HG03025 (cell line): ENCODE measurements at regions not wholly inside any gene's neighbourhood (a gene's known extent, or its start where the extent isn't known, plus 50 kb on each side); places are given as distances from the start of the nearest gene placed in this dataset.

Experiments
- ATAC-seq: cut with Tn5 transposase; IDR thresholded peaks from one replicate; pipeline ENCODE4 v1.9.1; 2021; ENCODE audit warnings: mild to moderate bottlenecking, moderate library complexity; ENCODE audit not compliant: unreplicated experiment, low FRiP score

- ATAC-seq: no peak
Measured at GRCh38 chr10:57815949-57816348, 451.7 kb downstream of the IPMK start.

DNA sequence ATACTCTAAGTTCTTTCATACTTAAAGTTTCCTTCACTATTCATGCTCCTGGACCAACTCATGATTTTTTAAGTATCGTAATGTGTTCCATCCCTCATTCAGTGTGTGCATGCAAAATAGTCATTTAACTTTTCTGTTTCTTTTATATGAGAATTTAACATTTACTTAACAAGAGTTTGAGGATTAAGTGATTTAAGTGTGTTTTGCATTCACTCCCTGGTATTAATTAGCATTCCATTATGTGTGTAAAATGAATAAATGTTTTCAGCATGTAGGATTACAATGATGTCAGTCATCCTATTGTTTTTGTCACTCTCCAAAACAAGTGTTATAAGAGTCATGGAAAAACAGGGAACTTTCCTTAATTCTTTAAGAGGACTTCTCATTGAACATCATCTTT, 457.7 kb downstream of the IPMK start:
- ATAC-seq: no peak

GRCh38 chr10:57807906-57808305, 459.8 kb downstream of the IPMK start:
- ATAC-seq: no peak

DNA sequence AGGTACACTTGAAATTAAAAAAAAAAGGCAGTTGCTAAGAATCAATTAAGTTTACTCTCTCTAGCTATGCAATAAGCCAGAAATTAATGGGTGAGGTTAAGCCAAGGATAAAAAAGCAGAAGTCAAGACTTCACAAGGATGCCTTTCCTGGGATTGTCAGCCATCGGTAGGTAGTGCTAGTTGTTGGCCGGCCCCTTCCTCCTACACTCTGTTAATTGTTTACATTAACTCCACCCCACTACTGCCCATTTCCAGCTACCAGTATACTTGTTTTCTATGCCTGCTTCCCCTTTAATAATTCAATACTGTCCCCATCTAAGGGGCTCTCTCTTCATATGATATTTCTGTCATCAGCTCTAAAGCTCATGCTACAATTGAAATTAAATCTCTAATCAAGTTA, 461.0 kb downstream of the IPMK start:
- ATAC-seq: no peak

DNA sequence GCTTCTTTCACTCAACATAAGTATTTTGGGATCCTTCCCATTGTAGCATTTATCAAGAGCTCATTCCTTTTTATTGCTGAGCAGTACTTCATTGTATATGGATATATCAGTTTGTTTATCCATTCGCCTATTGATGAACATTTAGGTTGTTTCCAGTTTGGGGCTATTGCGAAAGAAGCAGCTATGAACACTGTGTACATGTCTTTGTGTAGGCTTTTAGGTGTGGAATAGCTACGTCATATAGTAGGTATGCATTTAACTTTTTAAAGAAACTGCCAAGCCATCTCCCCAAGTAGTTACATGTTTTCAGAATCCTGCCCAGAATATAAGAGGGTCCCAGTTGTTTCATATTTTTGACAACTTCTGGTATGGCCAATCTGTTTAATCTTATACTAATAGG, 468.1 kb downstream of the IPMK start:
- no peak for ATAC-seq

GRCh38 chr10:57798830-57799229, 468.9 kb downstream of the IPMK start:
- no peak for ATAC-seq

DNA sequence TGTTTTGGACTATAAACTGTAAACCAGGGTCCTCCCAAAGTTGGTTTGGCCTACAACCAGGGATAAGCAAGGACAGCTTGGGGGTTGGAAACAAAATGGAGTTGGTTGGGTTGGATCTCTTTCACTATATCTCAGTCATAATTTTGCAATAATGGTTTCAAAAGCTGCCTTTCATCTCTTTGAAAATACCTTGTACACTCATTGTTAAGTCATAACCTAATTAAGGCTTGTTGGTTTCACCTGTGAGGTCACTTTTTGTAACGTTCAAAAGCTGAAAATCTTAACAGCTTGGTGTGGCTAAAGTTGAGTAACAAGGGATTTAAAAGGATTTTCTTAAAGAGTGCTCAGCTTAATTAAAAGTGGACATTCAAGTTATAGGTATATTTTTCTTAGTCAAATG, 476.1 kb downstream of the IPMK start:
- ATAC-seq: no peak

DNA sequence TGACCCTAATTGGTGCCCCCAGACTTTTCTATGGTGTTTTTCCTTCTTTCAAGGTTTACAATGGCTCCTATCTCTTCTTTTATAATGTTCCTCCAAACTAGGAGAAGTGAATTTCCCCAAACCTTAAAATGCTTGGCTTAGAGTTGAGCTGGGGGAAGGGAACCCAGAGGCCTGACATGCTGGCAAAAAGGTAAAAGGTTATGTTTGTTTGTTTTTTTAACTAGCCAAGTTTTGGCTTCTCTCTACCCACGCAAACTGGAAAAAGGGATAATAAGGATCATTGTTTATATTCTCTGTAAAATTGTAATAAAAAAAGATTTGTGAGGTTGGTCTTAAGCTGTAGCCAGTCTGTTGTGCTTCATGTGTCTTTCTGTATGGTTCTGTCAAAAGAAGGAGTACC, 477.0 kb downstream of the IPMK start:
- ATAC-seq: no peak

- no peak for ATAC-seq
Measured at GRCh38 chr10:57788117-57788516, 479.6 kb downstream of the IPMK start.

GRCh38 chr10:57786850-57787750, 480.6 kb downstream of the IPMK start:
- no peak for ATAC-seq

DNA sequence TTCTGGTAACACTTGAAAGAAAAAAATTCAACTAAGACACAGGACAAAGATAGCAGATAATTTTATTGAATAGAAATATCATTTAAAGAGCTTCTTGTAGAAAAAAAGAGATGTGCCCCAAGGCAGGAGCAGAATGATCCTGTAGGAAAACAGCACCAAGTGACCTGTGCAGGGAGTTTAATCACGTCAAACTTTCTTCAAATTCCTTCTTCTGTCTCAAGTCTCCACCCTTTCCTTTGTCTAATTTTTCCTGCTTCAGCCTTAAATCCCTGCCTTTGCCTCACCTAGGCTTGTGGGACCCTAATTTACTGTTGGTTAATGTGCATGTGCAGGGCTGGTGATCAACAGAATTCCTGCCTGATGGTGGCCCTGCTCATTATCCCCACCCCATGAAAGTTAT, 481.4 kb downstream of the IPMK start:
- ATAC-seq: no peak

DNA sequence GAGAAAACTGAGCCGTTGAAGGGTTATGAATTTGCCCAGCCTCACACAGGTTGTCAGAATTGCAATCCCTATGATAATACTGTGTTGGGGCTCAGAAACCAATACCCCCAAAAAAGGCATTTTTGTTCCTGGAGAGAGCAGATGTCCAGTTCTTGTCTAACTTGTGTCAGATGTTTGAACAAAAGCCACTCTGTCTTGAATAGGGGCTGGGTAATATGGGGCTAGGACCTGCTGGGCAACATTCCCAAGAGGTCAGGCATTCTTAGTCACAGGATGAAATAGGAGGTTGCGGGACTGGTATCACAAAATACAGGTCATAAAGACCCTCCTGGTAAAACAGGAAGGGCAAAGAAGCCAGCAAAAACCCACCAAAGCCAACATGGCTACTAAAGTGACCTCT, 482.1 kb downstream of the IPMK start:
- ATAC-seq: no peak

- ATAC-seq: no peak
Measured at GRCh38 chr10:57785068-57785467, 482.6 kb downstream of the IPMK start.

DNA sequence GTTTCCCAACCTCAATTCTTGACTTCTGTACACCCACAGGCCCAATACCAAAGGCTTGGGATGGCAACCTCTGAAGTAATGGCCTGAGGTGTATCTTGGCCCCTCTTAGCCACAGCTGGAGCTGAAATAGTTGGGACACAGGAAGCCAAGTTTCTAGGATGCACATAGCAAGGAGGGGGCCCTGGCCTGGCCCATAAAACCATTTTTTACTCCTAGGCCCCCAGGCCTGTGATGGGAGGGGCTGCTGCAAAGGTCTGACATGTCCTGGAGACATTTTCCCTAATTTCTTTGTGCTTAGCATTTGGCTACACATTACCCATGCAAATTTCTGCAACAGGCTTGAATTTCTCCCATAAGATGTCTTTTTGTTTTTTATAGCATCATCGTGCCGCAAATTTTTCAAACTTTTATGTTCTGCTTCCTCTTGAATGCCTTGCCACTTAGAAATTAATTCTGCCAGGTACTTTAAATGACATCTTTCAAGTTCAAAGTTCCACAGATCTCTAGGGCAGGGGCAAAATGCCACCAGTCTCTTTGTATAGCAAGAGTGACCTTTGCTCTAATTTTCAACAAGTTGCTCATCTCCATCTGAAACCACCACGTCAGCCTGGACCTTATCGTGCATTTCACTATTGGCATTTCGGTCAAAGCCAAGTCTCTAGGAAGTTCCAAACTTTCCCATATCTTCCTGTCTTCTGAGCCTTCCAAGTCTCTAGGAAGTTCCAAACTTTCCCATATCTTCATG, 490.8 kb downstream of the IPMK start:
- no peak for ATAC-seq

DNA sequence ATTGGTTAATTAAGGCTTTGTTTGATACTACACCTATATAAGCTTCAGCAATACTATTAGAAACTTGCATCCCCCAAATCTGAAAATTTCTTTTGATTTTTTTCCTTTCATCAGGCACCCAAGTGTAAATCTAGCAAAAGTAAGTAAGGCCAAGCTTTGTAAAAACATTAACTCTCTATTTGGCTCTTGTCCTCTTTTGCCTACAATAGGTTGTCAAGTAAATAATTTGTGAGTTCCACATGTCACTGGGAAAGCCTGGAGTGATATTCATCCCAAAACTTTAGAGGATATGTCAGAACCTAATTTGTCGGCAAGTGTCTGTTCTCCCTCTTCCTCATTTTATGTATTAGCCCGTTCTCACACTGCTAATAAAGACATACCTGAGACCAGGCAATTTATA, 492.4 kb downstream of the IPMK start:
- ATAC-seq: no peak

DNA sequence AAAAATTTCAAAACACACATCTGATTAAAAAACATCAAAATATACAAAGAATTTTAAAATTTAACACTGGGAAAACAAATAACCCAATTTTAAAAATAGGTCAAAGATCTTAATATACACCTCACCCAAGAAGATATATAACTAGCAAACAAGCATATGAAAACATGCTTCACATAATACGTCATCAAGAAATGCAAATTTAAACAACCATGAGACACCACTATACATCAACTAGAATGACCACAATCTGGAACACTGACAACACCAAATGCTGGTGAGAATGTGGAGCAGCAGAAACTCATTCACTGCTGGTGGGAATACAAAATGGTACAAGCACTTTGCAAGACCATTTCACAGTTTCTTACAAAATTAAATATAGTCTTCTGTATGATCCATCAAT, 498.4 kb downstream of the IPMK start:
- no peak for ATAC-seq

DNA sequence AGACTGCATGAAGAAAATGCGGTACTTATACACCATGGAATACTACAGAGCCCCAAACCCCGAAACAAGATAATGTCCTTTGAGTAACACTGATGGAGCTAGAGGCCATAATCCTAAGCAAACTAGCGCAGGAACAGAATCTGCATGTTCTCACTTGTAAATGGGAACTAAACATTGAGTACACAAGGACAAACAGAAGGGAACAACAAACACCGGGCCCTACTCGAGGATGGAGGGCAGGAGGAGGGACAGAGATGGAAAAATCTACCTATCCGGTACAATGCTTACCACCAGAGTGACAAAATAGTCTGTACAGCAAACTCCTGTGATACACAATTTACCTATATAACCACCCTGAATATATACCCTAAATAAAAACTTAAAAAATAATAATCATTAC, 507.9 kb downstream of the IPMK start:
- no peak for ATAC-seq

GRCh38 chr10:57754803-57755202, 512.9 kb downstream of the IPMK start:
- no peak for ATAC-seq

- ATAC-seq: no peak
Measured at GRCh38 chr10:57743711-57744110, 524.0 kb downstream of the IPMK start.

GRCh38 chr10:57741751-57742150, 525.9 kb downstream of the IPMK start:
- ATAC-seq: no peak

- ATAC-seq: no peak
Measured at GRCh38 chr10:57723305-57723704, 544.4 kb downstream of the IPMK start.

GRCh38 chr10:57716884-57717283, 550.8 kb downstream of the IPMK start:
- no peak for ATAC-seq
